Right renal cortex interstitium (tissue), 3 donors: ENCODE measurements at regions not wholly inside any gene's neighbourhood (a gene's known extent, or its start where the extent isn't known, plus 50 kb on each side); places are given as distances from the start of the nearest gene placed in this dataset.
"Not testable (repeated sequence)": the region's sequence is repeated elsewhere in the genome, so short reads cannot be mapped to it uniquely, and the experiment has no call there.

Experiments used
- DNase-seq, 3 donors: peaks; one replicate each; pipeline ENCODE4 v3.0.0-alpha.2; 2013; ENCODE audit warnings: low read depth in 3 of 3, low spot score in 2 of 3

- no peak for DNase-seq
Measured at GRCh38 chr3:198096015-198096414, 136.0 kb downstream of the LMLN start.

GRCh38 chr3:198097048-198097447 is 137.0 kb downstream of the LMLN start:
- no peak for DNase-seq

- not testable (repeated sequence) for DNase-seq
Measured at GRCh38 chr3:198098661-198099081, 138.7 kb downstream of the LMLN start.

GRCh38 chr3:198103070-198103469 is 143.1 kb downstream of the LMLN start:
- DNase-seq = not testable (repeated sequence)

GRCh38 chr3:198106265-198106664 is 146.2 kb downstream of the LMLN start:
- DNase-seq = no peak

GRCh38 chr3:198107840-198108734 is 148.1 kb downstream of the LMLN start:
- peak in 2 of 3 donors; percentile 41 to 57 for DNase-seq

- DNase-seq = no peak
Measured at GRCh38 chr3:198109883-198110282, 149.9 kb downstream of the LMLN start.

GRCh38 chr3:198112031-198112430 is 152.0 kb downstream of the LMLN start:
- no peak for DNase-seq

- no peak for DNase-seq
Measured at GRCh38 chr3:198113206-198114053, 153.4 kb downstream of the LMLN start.

- not testable (repeated sequence) for DNase-seq
Measured at GRCh38 chr3:198114516-198114915, 154.5 kb downstream of the LMLN start.

GRCh38 chr3:198122184-198122583 is 162.2 kb downstream of the LMLN start:
- DNase-seq = not testable (repeated sequence)

GRCh38 chr3:198137038-198137835 is 177.2 kb downstream of the LMLN start:
- not testable (repeated sequence) for DNase-seq

GRCh38 chr3:198138205-198138604 is 178.2 kb downstream of the LMLN start:
- not testable (repeated sequence) for DNase-seq

- DNase-seq = not testable (repeated sequence)
Measured at GRCh38 chr3:198139037-198139436, 179.0 kb downstream of the LMLN start.

GRCh38 chr3:198139513-198140167 is 179.6 kb downstream of the LMLN start:
- not testable (repeated sequence) for DNase-seq

GRCh38 chr3:198143300-198144137 is 183.5 kb downstream of the LMLN start:
- DNase-seq = not testable (repeated sequence)

- not testable (repeated sequence) for DNase-seq
Measured at GRCh38 chr3:198145231-198145784, 185.3 kb downstream of the LMLN start.

GRCh38 chr3:198146070-198146469 is 186.1 kb downstream of the LMLN start:
- not testable (repeated sequence) for DNase-seq
